Stomach (tissue), 8 donors: ENCODE measurements at regions not wholly inside any gene's neighbourhood (a gene's known extent, or its start where the extent isn't known, plus 50 kb on each side); places are given as distances from the start of the nearest gene placed in this dataset.

Source experiments
- DNase-seq, 2 donors: peaks; one replicate each; pipeline versions ENCODE4 v3.0.0 to v3.0.0-alpha.2; 2013 to 2019
- H3K27ac ChIP-seq, 5 donors: fragments of 200-600 bp in 4 of 5; sonication (generic) in 4 of 5; one replicate each; pipeline ENCODE4 v1.5.1; 2013 to 2019; ENCODE audit warnings: mild to moderate bottlenecking in 1 of 5, moderate library complexity in 1 of 5
- H3K27me3 ChIP-seq, 3 donors: fragments of 200-600 bp; sonication (generic); one replicate each; pipeline ENCODE4 v1.5.1; 2017 to 2019; ENCODE audit warnings: mixed run types in 1 of 3
- H3K36me3 ChIP-seq, 4 donors: fragments of 200-600 bp; sonication (generic); 1 replicate in 3 of 4; 2 replicates in 1 of 4; pipeline ENCODE4 v1.5.1; 2016 to 2019
- H3K4me1 ChIP-seq, 4 donors: fragments of 200-600 bp; sonication (generic); one replicate each; pipeline ENCODE4 v1.5.1; 2016 to 2019
- H3K4me3 ChIP-seq, 4 donors: fragments of 200-600 bp; sonication (generic) in 3 of 4; one replicate each; pipeline ENCODE4 v1.5.1; 2016 to 2019; ENCODE audit warnings: mild to moderate bottlenecking in 1 of 4
- H3K9me3 ChIP-seq, 4 donors: fragments of 200-600 bp; sonication (generic); one replicate each; pipeline ENCODE4 v1.5.1; 2016 to 2019
- EP300 ChIP-seq: sonication (generic); formaldehyde crosslinking; IDR thresholded peaks from one replicate; pipeline ENCODE4 v1.6.1; 2017; ENCODE audit warnings: antibody characterized with exemption
- POLR2A ChIP-seq, 4 donors: fragments of 450-650 bp; IDR thresholded peaks; one replicate each; pipeline ENCODE4 v1.6.1; 2016; ENCODE audit warnings: antibody characterized with exemption in 4 of 4, control low read depth in 2 of 4, mild to moderate bottlenecking in 1 of 4, moderate library complexity in 1 of 4
- POLR2AphosphoS5 ChIP-seq, 3 donors: sonication (generic); formaldehyde crosslinking; IDR thresholded peaks; one replicate each; pipeline ENCODE4 v1.6.1; 2016; ENCODE audit warnings: antibody characterized with exemption in 3 of 3
- WGBS, 5 donors: extraction: QIAGEN DNeasy Blood & Tissue Kit in 3 of 5; methylation state at CpG; one replicate each; pipeline versions ENCODE4 v1.1.5 to v1.1.7; 2013 to 2018; 5-methylcytosine and 5-hydroxymethylcytosine counted together
- intact Hi-C: fragments of 100-400 bp; cut with DNase I; formaldehyde crosslinking; loops from one replicate; pipeline ENCODE4 v1.15.1; 2023; ENCODE audit warnings: low total_unique reads
- TF ChIP-seq, protein P1 (sequence below), 7 experiments: fragments of 450-650 bp in 4 of 7; fragments of 200-600 bp in 3 of 7; sonication (generic) in 3 of 7; IDR thresholded peaks; one replicate each; pipeline ENCODE4 v1.5.1; 2016 to 2019; ENCODE audit warnings: antibody characterized with exemption in 7 of 7, control low read depth in 2 of 7, mild to moderate bottlenecking in 1 of 7
- donor health status: healthy with polysubstance abuse.
- donor health status: Bipolar disorder and iron deficiency.
- donor health status: healthy.

DNA sequence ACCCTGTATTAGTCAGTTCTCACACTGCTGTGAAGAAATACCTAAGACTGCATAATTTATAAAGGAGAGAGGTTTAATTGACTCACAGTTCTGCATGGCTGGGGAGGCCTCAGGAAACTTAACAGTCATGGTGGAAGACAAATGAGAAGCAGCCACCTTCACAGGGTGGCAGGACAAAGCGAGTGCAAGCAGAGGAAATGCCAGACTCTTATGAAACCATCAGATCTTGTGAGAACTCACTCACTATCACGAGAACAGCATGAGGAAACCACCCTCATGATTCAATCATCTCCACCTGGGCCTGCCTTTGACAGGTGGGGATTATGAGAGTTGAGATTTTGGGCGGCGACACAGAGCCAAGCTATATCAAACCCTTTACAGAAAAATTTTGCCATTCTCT is 722.4 kb downstream of the RAB28 start:
- Histone ChIP-seq H3K27me3 (no peaks in the 10 kb centered on the region), H3K4me3 (no peak overlapping the region), H3K9me3 (peaks cover 0 to 5% (median 0%) of the 10 kb centered on the region in 4 donors), H3K4me1 (no peaks in the 10 kb centered on the region), H3K36me3 (no peaks in the 10 kb centered on the region), H3K27ac (no peak overlapping the region)
- DNase-seq, result no peak
- TF ChIP-seq, protein P1, sequence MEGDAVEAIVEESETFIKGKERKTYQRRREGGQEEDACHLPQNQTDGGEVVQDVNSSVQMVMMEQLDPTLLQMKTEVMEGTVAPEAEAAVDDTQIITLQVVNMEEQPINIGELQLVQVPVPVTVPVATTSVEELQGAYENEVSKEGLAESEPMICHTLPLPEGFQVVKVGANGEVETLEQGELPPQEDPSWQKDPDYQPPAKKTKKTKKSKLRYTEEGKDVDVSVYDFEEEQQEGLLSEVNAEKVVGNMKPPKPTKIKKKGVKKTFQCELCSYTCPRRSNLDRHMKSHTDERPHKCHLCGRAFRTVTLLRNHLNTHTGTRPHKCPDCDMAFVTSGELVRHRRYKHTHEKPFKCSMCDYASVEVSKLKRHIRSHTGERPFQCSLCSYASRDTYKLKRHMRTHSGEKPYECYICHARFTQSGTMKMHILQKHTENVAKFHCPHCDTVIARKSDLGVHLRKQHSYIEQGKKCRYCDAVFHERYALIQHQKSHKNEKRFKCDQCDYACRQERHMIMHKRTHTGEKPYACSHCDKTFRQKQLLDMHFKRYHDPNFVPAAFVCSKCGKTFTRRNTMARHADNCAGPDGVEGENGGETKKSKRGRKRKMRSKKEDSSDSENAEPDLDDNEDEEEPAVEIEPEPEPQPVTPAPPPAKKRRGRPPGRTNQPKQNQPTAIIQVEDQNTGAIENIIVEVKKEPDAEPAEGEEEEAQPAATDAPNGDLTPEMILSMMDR (IDR thresholded peaks at IDR 0.05), result no peak
- TF ChIP-seq POLR2A (IDR thresholded peaks at IDR 0.05), result no peak
- no peak for TF ChIP-seq POLR2AphosphoS5 (IDR thresholded peaks at IDR 0.05)
- TF ChIP-seq EP300, result no peak
- intact Hi-C loops, result no loop called here
- WGBS, 5 donors, result 64 to 79% (median 72%) methylated on average over 4 of the region's 4 CpGs

GRCh38 chr4:12747154-12747553 is 737.0 kb downstream of the RAB28 start:
- no peaks in the 10 kb centered on the region for H3K4me1 ChIP-seq
- WGBS, 5 donors, result 57 to 77% (median 64%) methylated on average over 5 of the region's 5 CpGs
- intact Hi-C loops, result no loop called here
- TF ChIP-seq POLR2A (IDR thresholded peaks at IDR 0.05) (no peak), POLR2AphosphoS5 (IDR thresholded peaks at IDR 0.05) (no peak), EP300 (no peak)
- TF ChIP-seq, protein P1 (IDR thresholded peaks at IDR 0.05), result no peak
- no peak overlapping the region for H3K27ac ChIP-seq
- no peak overlapping the region for H3K4me3 ChIP-seq
- no peaks in the 10 kb centered on the region for H3K36me3 ChIP-seq
- no peak for DNase-seq
- peaks cover 0 to 11% (median 3%) of the 10 kb centered on the region in 4 donors for H3K9me3 ChIP-seq
- H3K27me3 ChIP-seq, result no peaks in the 10 kb centered on the region

- H3K27ac ChIP-seq, result no peak overlapping the region
- intact Hi-C loops, result no loop called here
- H3K4me3 ChIP-seq, result no peak overlapping the region
- no peak for DNase-seq
- no peaks in the 10 kb centered on the region for H3K4me1 ChIP-seq
- H3K36me3 ChIP-seq, result no peaks in the 10 kb centered on the region
- H3K27me3 ChIP-seq, result no peaks in the 10 kb centered on the region
- TF ChIP-seq, protein P1 (IDR thresholded peaks at IDR 0.05), result no peak
- no peak for TF ChIP-seq POLR2A (IDR thresholded peaks at IDR 0.05)
- no peak for TF ChIP-seq EP300
- no peak for TF ChIP-seq POLR2AphosphoS5 (IDR thresholded peaks at IDR 0.05)
- peaks cover 0 to 11% (median 3%) of the 10 kb centered on the region in 4 donors for H3K9me3 ChIP-seq
- 80 to 85% (median 85%) methylated on average over 13 of the region's 13 CpGs for WGBS, 5 donors
Measured at GRCh38 chr4:12746221-12746620, 737.9 kb downstream of the RAB28 start.

GRCh38 chr4:12734586-12734985 is 749.6 kb downstream of the RAB28 start:
- Histone ChIP-seq H3K36me3 (no peaks in the 10 kb centered on the region), H3K27me3 (peaks cover 0 to 4% (median 0%) of the 10 kb centered on the region in 3 donors), H3K4me1 (no peaks in the 10 kb centered on the region), H3K27ac (no peak overlapping the region), H3K9me3 (no peaks in the 10 kb centered on the region), H3K4me3 (no peak overlapping the region)
- 24 to 40% (median 37%) methylated on average over 2 of the region's 2 CpGs for WGBS, 5 donors
- TF ChIP-seq, protein P1 (IDR thresholded peaks at IDR 0.05), result no peak
- TF ChIP-seq EP300, result no peak
- TF ChIP-seq POLR2AphosphoS5 (IDR thresholded peaks at IDR 0.05), result no peak
- no peak for TF ChIP-seq POLR2A (IDR thresholded peaks at IDR 0.05)
- no peak for DNase-seq
- intact Hi-C loops, result loop anchor here (10.0 kb wide), 1 partner anchor 810 kb away; the partner anchor contains the start of gene NKX3-2
